Activated CD8-positive, alpha-beta T cell treated with anti-CD3 and anti-CD28 coated beads for 36 hours (primary cell): ENCODE measurements at regions not wholly inside any gene's neighbourhood (a gene's known extent, or its start where the extent isn't known, plus 50 kb on each side); places are given as distances from the start of the nearest gene placed in this dataset.

ENCODE experiments used
- ATAC-seq: fragments of 200-7000 bp; cut with Tn5 transposase; one replicate; pipeline ENCODE4 v1.10.0; 2021; ENCODE audit warnings: mild to moderate bottlenecking, moderate library complexity
- CTCF ChIA-PET: fragments of 350-600 bp; sonication (Branson Sonifier 250); formaldehyde crosslinking; loops from one replicate; lab custom pipeline; 2021; ENCODE audit warnings: antibody characterized with exemption; lab: Charles Lee
- POLR2A ChIA-PET: fragments of 350-600 bp; sonication (Branson Sonifier 250); formaldehyde crosslinking; loops from one replicate; lab custom pipeline; 2021; ENCODE audit warnings: antibody characterized with exemption; lab: Charles Lee
- DNase-seq: peaks from one replicate; pipeline ENCODE4 v3.0.0-alpha.2; 2020
- H3K27ac Mint-ChIP-seq: one replicate; pipeline ENCODE4 v1.8.0; 2021; ENCODE audit warnings: mild to moderate bottlenecking, mixed read lengths
- H3K27me3 Mint-ChIP-seq: one replicate; pipeline ENCODE4 v1.8.0; 2021; ENCODE audit warnings: mixed read lengths
- H3K36me3 Mint-ChIP-seq: one replicate; pipeline ENCODE4 v1.8.0; 2021; ENCODE audit warnings: low read depth, mixed read lengths
- H3K4me1 Mint-ChIP-seq: one replicate; pipeline ENCODE4 v1.8.0; 2021; ENCODE audit warnings: low read depth, mixed read lengths
- H3K4me3 Mint-ChIP-seq: one replicate; pipeline ENCODE4 v1.8.0; 2021; ENCODE audit warnings: mild to moderate bottlenecking, moderate library complexity, mixed read lengths
- H3K9me3 Mint-ChIP-seq: one replicate; pipeline ENCODE4 v1.8.0; 2021; ENCODE audit warnings: mixed read lengths
- CTCF ChIP-seq: fragments of 200-600 bp; IDR thresholded peaks from one replicate; pipeline ENCODE4 v1.8.0; 2022; ENCODE audit warnings: antibody characterized with exemption, mild to moderate bottlenecking
- intact Hi-C: fragments of 100-400 bp; cut with micrococcal nuclease; formaldehyde crosslinking; loops from one replicate; pipeline ENCODE4 v1.10.0; 2022

- Mint-ChIP-seq H3K27ac (no peak overlapping the region), H3K27me3 (no peaks in the 10 kb centered on the region), H3K36me3 (no peaks in the 10 kb centered on the region), H3K4me1 (no peaks in the 10 kb centered on the region), H3K4me3 (no peak overlapping the region), H3K9me3 (peaks cover 7% of the 10 kb centered on the region)
- TF ChIP-seq CTCF: no peak
- POLR2A ChIA-PET: no interaction called here
- CTCF ChIA-PET: no interaction called here
- intact Hi-C loops: no loop called here
- ATAC-seq (no peak), DNase-seq (no peak)
Measured at GRCh38 chr7:64614812-64615211, 51.1 kb upstream of the ZNF107 start.

- Mint-ChIP-seq H3K4me3 (no peak overlapping the region), H3K9me3 (no peaks in the 10 kb centered on the region), H3K27ac (no peak overlapping the region), H3K36me3 (no peaks in the 10 kb centered on the region), H3K27me3 (no peaks in the 10 kb centered on the region), H3K4me1 (no peaks in the 10 kb centered on the region)
- no peak for DNase-seq
- no peak for ATAC-seq
- CTCF ChIA-PET: no interaction called here
- TF ChIP-seq CTCF: no peak
- intact Hi-C loops: no loop called here
- POLR2A ChIA-PET: interaction anchor here (0.5 kb wide), 1 partner anchor 57 kb away, joined by 3 read pairs; no protein-coding TSS in a partner anchor
Measured at GRCh38 chr7:64613653-64614052, 50.8 kb upstream of the ZNF680 start.
